CD4-positive, alpha-beta T cell (primary cell): ENCODE measurements at regions not wholly inside any gene's neighbourhood (a gene's known extent, or its start where the extent isn't known, plus 50 kb on each side); places are given as distances from the start of the nearest gene placed in this dataset.
"Not testable (repeated sequence)": the region's sequence is repeated elsewhere in the genome, so short reads cannot be mapped to it uniquely, and the experiment has no call there.

Experiments
- ATAC-seq: fragments of 200-7000 bp; cut with Tn5 transposase; one replicate; pipeline ENCODE4 v1.10.0; 2022; ENCODE audit warnings: mild to moderate bottlenecking; ENCODE audit not compliant: poor library complexity
- CTCF ChIA-PET: fragments of 350-600 bp; sonication (Branson Sonifier 250); formaldehyde crosslinking; loops from one replicate; lab custom pipeline; 2021; ENCODE audit warnings: antibody characterized with exemption, inconsistent platforms; lab: Charles Lee
- POLR2A ChIA-PET: fragments of 350-600 bp; sonication (Branson Sonifier 250); formaldehyde crosslinking; loops from one replicate; lab custom pipeline; 2021; ENCODE audit warnings: antibody characterized with exemption, inconsistent platforms; lab: Charles Lee
- DNase-seq, 14 experiments: peaks; one replicate each; pipeline ENCODE4 v3.0.0-alpha.2; 2013 to 2020; ENCODE audit warnings: mixed read lengths in 2 of 14
- H3K27ac ChIP-seq, 2 donors: one replicate each; pipeline versions ENCODE4 v1.5.1 to v1.7.0; 2013; ENCODE audit warnings: low read length in 2 of 2, low read depth in 1 of 2, mild to moderate bottlenecking in 1 of 2
- H3K27me3 ChIP-seq, 2 experiments: 1 replicate in 1 of 2; 2 replicates in 1 of 2; pipeline versions ENCODE4 v1.6.1 to v1.7.0; 2013; ENCODE audit warnings: low read length in 2 of 2, control low read depth in 1 of 2, mild to moderate bottlenecking in 1 of 2, moderate library complexity in 1 of 2; ENCODE audit not compliant: insufficient read depth in 2 of 2, control insufficient read depth in 1 of 2
- H3K36me3 ChIP-seq: one replicate; pipeline ENCODE4 v1.6.1; 2013; ENCODE audit warnings: low read length, control low read depth; ENCODE audit not compliant: insufficient read depth
- H3K4me1 ChIP-seq: one replicate; pipeline ENCODE4 v1.6.1; 2013; ENCODE audit warnings: low read length, control low read depth; ENCODE audit not compliant: insufficient read depth
- H3K4me3 ChIP-seq: one replicate; pipeline ENCODE4 v1.5.1; 2013; ENCODE audit warnings: mild to moderate bottlenecking, low read length, moderate library complexity
- H3K9me3 ChIP-seq, 2 experiments: 1 replicate in 1 of 2; 2 replicates in 1 of 2; pipeline versions ENCODE4 v1.6.1 to v1.7.0; 2013; ENCODE audit warnings: low read length in 2 of 2, mild to moderate bottlenecking in 2 of 2, control low read depth in 1 of 2, moderate library complexity in 1 of 2; ENCODE audit not compliant: control insufficient read depth in 1 of 2, insufficient read depth in 1 of 2
- H3K27ac Mint-ChIP-seq: one replicate; pipeline ENCODE4 v1.8.0; 2020; ENCODE audit warnings: mixed read lengths
- H3K27me3 Mint-ChIP-seq: one replicate; pipeline ENCODE4 v1.8.0; 2021; ENCODE audit warnings: mixed read lengths
- H3K36me3 Mint-ChIP-seq: one replicate; pipeline ENCODE4 v1.8.0; 2021; ENCODE audit warnings: low read depth, mixed read lengths
- H3K4me1 Mint-ChIP-seq: one replicate; pipeline ENCODE4 v1.8.0; 2021; ENCODE audit warnings: low read depth, mixed read lengths
- H3K4me3 Mint-ChIP-seq: one replicate; pipeline ENCODE4 v1.8.0; 2020; ENCODE audit warnings: mild to moderate bottlenecking, mixed read lengths
- H3K9me3 Mint-ChIP-seq: one replicate; pipeline ENCODE4 v1.8.0; 2020; ENCODE audit warnings: mixed read lengths
- intact Hi-C, 2 experiments: fragments of 100-400 bp; cut with DNase I in 1 of 2; cut with micrococcal nuclease in 1 of 2; formaldehyde crosslinking; loops; one replicate each; pipeline versions ENCODE4 v1.15.1 to v1.9.0; 2023 to 2025; cut with DNase I, micrococcal nuclease
- TF ChIP-seq, protein P1 (sequence below): fragments of 200-600 bp; IDR thresholded peaks from one replicate; pipeline ENCODE4 v1.8.0; 2022; ENCODE audit warnings: antibody characterized with exemption, mild to moderate bottlenecking

DNA sequence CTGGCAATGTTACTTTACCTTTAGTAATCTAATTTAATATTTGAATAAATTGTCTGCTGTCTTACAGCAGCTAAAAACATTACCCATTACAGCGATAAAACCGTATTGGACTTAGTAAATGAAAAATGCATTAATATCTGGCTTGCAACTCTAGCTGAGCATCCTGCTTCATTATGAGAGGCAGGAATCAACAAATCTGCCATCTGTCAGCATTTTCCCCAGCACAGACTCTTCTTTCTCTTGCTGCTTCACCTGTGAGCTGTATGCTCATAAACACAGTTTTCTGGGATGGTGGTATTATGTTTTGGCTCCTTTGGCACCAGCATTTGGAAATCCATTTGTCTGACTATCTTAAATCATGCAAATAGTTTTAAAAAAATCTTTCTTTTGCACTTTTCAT is 487.1 kb downstream of the KCNT2 start:
- H3K27ac Mint-ChIP-seq, result no peak overlapping the region
- Histone ChIP-seq H3K36me3 (no peaks in the 10 kb centered on the region), H3K27me3 (no peaks in the 10 kb centered on the region), H3K4me3 (no peak overlapping the region), H3K4me1 (no peaks in the 10 kb centered on the region), H3K9me3 (no peaks in the 10 kb centered on the region), H3K27ac (no peak overlapping the region)
- CTCF ChIA-PET, result no interaction called here
- no peak for DNase-seq
- intact Hi-C loops, result no loop called here
- H3K36me3 Mint-ChIP-seq, result no peaks in the 10 kb centered on the region
- H3K27me3 Mint-ChIP-seq, result no peaks in the 10 kb centered on the region
- no peaks in the 10 kb centered on the region for H3K4me1 Mint-ChIP-seq
- no peak for ATAC-seq
- H3K9me3 Mint-ChIP-seq, result no peaks in the 10 kb centered on the region
- H3K4me3 Mint-ChIP-seq, result no peak overlapping the region
- TF ChIP-seq, protein P1, sequence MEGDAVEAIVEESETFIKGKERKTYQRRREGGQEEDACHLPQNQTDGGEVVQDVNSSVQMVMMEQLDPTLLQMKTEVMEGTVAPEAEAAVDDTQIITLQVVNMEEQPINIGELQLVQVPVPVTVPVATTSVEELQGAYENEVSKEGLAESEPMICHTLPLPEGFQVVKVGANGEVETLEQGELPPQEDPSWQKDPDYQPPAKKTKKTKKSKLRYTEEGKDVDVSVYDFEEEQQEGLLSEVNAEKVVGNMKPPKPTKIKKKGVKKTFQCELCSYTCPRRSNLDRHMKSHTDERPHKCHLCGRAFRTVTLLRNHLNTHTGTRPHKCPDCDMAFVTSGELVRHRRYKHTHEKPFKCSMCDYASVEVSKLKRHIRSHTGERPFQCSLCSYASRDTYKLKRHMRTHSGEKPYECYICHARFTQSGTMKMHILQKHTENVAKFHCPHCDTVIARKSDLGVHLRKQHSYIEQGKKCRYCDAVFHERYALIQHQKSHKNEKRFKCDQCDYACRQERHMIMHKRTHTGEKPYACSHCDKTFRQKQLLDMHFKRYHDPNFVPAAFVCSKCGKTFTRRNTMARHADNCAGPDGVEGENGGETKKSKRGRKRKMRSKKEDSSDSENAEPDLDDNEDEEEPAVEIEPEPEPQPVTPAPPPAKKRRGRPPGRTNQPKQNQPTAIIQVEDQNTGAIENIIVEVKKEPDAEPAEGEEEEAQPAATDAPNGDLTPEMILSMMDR, result no peak
- POLR2A ChIA-PET, result no interaction called here

DNA sequence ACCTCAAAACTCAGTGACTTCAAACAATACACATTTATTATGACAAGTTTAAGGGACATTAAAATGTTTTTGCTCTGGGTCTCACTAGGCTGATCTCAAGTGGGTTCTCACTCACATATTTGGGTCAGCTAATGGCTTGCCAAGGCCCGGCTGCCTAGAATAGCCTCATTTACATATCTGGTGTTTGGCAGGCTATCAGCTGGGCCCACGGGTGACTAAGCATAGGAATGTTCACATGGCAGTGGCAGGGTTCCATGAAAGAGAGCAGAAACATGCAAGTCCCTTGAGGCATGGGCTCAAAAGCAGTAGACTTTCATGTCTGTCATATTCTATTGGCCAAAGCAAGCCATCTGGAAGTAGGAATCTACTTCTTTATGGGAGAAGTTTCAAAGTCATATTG is 492.6 kb downstream of the KCNT2 start:
- Histone ChIP-seq H3K9me3 (no peaks in the 10 kb centered on the region), H3K27ac (no peak overlapping the region), H3K4me3 (no peak overlapping the region), H3K27me3 (no peaks in the 10 kb centered on the region), H3K36me3 (no peaks in the 10 kb centered on the region), H3K4me1 (no peaks in the 10 kb centered on the region)
- H3K9me3 Mint-ChIP-seq, result no peaks in the 10 kb centered on the region
- DNase-seq, result no peak
- H3K4me1 Mint-ChIP-seq, result no peaks in the 10 kb centered on the region
- ChIA-PET POLR2A (no interaction called here), CTCF (no interaction called here)
- no peaks in the 10 kb centered on the region for H3K36me3 Mint-ChIP-seq
- TF ChIP-seq, protein P1, result no peak
- intact Hi-C loops, result no loop called here
- no peak overlapping the region for H3K4me3 Mint-ChIP-seq
- H3K27ac Mint-ChIP-seq, result no peak overlapping the region
- no peak for ATAC-seq
- H3K27me3 Mint-ChIP-seq, result no peaks in the 10 kb centered on the region

DNA sequence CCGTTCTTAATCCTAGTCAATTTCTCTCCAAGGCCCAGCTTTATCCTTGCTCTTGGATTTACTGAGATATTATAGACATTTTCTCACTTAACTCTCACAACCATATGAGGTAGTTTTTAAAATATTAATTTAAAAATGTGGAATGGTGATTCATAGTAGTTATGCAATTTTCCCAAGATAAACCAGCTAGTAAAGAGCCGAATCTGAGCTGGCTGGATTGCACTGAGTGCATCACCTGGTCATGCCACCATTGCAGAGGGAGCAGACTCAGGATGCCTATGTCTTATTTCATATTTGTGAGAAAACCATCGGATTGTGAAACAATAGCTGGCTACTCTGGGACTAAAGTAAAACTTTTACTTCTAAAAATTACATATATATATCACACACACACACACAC is 494.0 kb downstream of the KCNT2 start:
- POLR2A ChIA-PET, result no interaction called here
- TF ChIP-seq, protein P1, result no peak
- intact Hi-C loops, result no loop called here
- Histone ChIP-seq H3K4me1 (no peaks in the 10 kb centered on the region), H3K36me3 (no peaks in the 10 kb centered on the region), H3K9me3 (no peaks in the 10 kb centered on the region), H3K4me3 (no peak overlapping the region), H3K27ac (no peak overlapping the region), H3K27me3 (no peaks in the 10 kb centered on the region)
- Mint-ChIP-seq H3K9me3 (no peaks in the 10 kb centered on the region), H3K4me3 (no peak overlapping the region), H3K36me3 (no peaks in the 10 kb centered on the region), H3K27ac (no peak overlapping the region), H3K27me3 (no peaks in the 10 kb centered on the region), H3K4me1 (no peaks in the 10 kb centered on the region)
- ATAC-seq (no peak), DNase-seq (no peak)
- CTCF ChIA-PET, result no interaction called here

DNA sequence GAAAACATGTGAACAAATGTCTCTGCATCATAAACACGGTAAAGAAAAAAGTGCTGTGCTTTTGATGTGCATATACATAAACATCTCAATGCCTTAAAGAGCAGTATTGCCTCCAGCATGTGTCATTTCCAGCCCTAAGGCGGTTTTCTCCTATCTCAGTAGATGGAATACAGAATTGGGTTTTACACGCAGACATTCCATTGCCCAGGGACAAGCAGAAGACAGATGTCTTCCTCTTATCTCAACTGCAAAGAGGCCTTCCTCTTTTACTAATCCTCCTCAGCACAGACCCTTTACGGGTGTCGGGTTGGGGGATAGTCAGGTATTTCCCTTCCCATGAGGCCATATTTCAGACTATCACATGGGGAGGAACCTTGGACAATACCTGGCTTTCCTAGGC is 499.2 kb downstream of the KCNT2 start:
- POLR2A ChIA-PET, H3K9me3 ChIP-seq, intact Hi-C loops, DNase-seq, H3K4me3 Mint-ChIP-seq, H3K4me3 ChIP-seq, H3K27me3 Mint-ChIP-seq, H3K27ac Mint-ChIP-seq, H3K4me1 ChIP-seq, ATAC-seq, H3K36me3 ChIP-seq, H3K36me3 Mint-ChIP-seq, H3K4me1 Mint-ChIP-seq, H3K27me3 ChIP-seq, H3K9me3 Mint-ChIP-seq, CTCF ChIA-PET, H3K27ac ChIP-seq: not testable (repeated sequence)
